ENCODE measurements at regions not wholly inside any gene's neighbourhood (a gene's known extent, or its start where the extent isn't known, plus 50 kb on each side); places are given as distances from the start of the nearest gene placed in this dataset.
"Not testable (repeated sequence)": the region's sequence is repeated elsewhere in the genome, so short reads cannot be mapped to it uniquely, and the experiment has no call there.

- DNase-seq (ENCODE audit: low read depth, low spot score), result not testable (repeated sequence)
Measured at GRCh38 chr11:67873223-67873622, 130.7 kb downstream of the UNC93B1 start.

DNA sequence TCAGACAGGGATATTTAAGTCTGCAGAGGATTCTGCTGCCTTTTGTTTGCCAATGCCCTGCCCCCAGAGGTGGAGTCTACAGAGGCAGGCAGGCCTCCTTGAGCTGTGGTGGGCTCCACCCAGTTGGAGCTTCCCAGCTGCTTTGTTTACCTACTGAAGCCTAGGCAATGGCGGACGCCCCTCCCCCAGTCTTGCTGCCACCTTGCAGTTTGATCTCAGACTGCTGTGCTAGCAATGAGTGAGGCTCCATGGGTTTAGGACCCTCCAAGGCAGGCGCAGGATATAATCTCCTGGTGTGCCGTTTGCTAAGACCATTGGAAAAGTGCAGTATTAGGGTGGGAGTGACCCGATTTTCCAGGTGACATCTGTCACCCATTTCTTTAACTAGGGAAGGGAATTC lies 132.7 kb downstream of the UNC93B1 start:
- not testable (repeated sequence) for DNase-seq (ENCODE audit: low read depth, low spot score)

GRCh38 chr11:67862896-67863295 lies 141.0 kb downstream of the UNC93B1 start:
- DNase-seq (ENCODE audit: low read depth, low spot score), result not testable (repeated sequence)

- peak; percentile 5 for DNase-seq (ENCODE audit: low read depth, low spot score)
Measured at GRCh38 chr11:67859513-67860161, 144.3 kb downstream of the UNC93B1 start.

GRCh38 chr11:67850747-67851146 lies 153.2 kb downstream of the UNC93B1 start:
- not testable (repeated sequence) for DNase-seq (ENCODE audit: low read depth, low spot score)

DNA sequence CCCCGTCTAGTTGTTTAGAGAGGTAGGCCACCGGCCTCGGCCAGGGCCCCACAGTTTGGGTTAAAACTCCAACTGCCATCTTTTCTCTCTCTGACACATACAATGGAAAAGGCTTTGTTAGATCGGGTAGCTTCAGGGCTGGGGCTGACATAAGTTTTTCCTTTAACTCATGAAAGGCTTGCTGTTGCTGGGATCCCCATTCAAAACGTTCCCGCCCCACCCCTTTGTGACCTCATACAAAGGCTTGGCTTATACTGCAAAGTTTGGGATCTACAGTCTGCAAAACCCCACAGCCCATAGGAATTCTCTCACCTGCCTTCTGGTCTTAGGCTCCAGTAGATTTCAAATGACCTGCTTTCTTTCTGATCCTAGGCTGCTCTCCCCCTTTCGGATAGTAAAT lies 154.1 kb downstream of the UNC93B1 start:
- not testable (repeated sequence) for DNase-seq (ENCODE audit: low read depth, low spot score)

DNA sequence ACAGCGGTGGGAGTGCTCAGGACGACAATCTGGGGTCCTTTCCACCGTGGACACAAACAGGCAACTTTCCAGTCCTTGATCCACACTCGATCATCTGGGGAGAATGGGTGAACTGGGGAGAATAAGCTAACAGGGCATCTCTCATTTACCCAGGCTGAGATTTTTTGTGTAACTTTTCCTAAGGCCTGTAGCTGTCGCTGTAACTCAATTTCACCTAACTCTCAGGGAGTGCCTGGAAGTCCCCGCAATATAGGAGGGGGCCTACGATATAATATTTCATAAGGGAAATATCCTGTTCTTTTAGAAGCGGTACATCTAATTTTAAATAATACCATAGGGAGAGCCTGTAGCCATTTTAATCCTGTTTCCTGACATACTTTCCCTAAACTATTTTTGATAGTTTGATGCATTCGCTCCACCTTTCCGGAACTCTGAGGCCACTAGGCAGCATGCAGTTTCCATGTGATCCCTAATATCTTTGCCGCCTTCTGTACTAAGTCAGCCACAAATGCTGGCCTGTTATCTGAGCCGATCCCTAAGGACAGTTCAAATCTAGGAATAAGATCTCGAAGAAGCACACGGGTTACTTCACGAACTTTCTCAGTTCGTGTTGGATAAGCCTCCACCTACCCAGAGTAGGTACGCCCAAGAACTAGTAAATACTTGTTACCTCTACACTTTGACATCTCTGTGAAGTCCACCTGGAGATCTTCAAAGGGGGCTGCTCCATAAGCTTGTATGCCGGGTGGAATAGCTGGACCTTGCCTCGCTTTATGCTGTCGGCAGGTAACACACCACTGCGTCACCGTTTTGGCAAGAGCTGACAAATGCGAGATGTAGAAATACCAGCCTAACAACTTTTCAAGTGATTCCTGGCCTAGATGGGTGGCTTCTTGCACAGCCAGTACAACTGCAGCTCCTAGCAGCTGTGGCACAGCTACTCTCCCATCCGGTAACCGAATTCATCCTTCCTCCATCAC lies 155.7 kb downstream of the UNC93B1 start:
- DNase-seq (ENCODE audit: low read depth, low spot score), result not testable (repeated sequence)

- DNase-seq (ENCODE audit: low read depth, low spot score), result not testable (repeated sequence)
Measured at GRCh38 chr11:67846303-67846702, 157.6 kb downstream of the UNC93B1 start.

GRCh38 chr11:67845296-67845695 lies 158.6 kb downstream of the UNC93B1 start:
- not testable (repeated sequence) for DNase-seq (ENCODE audit: low read depth, low spot score)

DNA sequence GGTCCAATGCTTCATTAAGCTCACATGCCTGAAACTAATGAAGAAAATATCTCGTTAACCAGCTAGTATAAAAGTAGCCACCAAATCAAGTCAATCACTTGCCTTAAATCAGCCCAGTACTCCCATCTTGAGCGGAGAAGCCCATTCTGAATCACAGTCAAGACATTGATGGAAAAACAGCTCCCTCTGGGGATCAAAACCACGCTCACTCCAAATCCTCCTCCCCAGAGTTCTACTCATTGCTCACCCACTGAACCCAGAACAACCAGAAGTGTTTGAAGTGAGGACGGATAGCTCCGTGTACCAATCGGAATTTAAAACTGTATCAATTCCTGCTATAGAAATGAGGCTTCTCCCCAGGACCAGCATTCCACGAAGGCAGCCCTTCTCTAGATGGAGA lies 163.3 kb downstream of the UNC93B1 start:
- DNase-seq (ENCODE audit: low read depth, low spot score), result not testable (repeated sequence)

DNA sequence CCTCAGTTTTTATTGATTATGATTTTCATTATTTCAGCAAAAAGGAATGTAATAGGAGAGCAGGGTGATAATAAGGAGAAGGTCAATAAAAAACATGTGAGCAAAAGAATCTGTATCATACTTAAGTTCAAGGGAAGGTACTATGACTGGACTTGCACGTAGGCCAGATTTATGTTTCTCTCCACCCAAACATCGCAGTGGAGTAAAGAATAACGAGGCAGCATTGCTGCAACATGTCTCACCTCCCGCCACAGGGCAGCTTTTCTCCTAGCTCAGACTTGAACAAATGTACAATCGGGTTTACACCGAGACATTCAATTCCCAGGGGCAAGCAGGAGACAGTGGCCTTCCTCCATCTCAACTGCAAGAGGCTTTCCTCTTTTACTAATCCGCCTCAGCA lies 155.7 kb upstream of the ALDH3B2 start:
- DNase-seq (ENCODE audit: low read depth, low spot score), result not testable (repeated sequence)

- DNase-seq (ENCODE audit: low read depth, low spot score), result not testable (repeated sequence)
Measured at GRCh38 chr11:67826951-67827296, 152.5 kb upstream of the ALDH3B2 start.

DNA sequence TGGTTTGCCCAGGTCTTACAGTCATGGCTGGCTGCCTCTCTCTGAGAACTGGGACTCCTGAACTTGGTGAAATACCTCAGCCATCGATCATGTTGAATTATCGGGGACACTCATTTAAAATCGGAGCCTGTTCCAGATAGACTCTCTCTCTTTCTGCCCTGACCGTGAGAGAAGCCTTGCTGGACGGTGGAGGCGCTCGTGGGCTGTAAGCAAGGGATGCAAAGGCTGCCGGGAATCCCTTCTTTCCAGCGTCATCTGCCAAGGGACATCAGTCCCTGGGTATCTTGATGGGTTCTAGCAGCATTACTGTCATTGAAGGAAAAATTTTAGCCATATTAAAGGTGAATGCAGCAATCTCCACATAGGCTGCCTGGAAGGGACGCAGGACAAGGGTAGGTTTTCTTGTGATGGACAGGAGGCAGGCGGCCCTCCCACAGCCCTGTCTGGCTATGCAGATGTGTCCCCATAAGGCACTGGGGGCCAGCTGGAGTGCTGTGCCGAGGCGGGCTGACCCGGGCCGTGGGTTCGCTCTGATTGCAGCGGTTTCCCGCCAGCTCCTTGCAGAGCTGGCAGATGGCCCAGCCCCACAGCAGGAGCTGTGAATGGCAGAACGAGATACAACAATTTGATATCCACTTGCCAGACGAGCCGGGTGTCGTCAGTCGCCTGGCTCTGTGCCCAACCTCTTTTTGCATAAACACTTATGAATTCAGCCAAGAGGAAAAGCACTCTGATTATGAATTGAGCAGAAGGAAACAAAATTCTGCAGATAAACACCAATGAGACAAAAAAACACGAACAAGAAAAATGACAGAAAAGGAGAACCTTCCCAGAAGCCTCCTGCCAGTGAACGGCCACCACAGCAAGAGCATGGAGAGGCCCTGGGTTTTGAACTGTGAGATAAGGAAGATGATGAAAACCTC lies 151.9 kb upstream of the ALDH3B2 start:
- DNase-seq (ENCODE audit: low read depth, low spot score), result not testable (repeated sequence)

GRCh38 chr11:67824861-67825260 lies 150.4 kb upstream of the ALDH3B2 start:
- DNase-seq (ENCODE audit: low read depth, low spot score), result not testable (repeated sequence)

DNA sequence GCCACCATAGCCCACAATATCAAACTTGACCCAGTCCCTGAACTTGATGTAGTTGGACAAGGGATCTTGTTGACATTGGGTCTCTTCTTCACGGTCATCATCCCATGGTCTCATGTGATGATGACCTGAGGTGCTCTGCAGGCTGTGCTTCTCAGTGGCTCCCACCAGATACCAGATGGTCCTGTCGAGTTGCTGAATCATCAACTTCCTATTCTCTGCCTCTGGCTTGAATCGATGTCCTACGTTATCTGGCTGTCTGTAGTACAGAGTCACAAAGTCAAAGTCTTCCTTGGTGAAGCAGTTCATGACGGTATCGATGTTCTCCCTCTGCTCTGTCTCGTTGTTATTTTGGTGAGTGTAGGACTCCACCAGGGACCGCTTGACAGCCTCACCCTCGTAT lies 145.7 kb upstream of the ALDH3B2 start:
- DNase-seq (ENCODE audit: low read depth, low spot score), result no peak

DNA sequence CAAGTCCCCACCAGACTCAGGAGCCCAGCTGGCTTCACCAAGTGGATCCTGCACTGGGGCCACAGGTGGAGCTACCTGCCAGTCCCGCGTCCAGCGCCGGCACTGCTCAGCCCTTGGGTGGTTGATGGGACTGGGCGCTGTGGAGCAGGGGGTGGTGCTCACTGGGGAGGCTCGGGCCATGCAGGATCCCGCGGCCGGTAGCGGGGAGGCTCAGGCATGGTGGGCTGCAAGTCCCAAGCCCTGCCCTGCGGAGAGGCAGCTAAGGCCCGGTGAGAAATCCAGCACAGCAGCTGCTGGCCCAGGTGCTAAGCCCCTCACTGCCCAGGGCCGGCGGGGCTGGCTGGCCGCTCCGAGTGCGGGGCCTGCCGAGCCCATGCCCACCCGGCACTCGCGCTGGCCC lies 143.1 kb upstream of the ALDH3B2 start:
- DNase-seq (ENCODE audit: low read depth, low spot score), result not testable (repeated sequence)

DNA sequence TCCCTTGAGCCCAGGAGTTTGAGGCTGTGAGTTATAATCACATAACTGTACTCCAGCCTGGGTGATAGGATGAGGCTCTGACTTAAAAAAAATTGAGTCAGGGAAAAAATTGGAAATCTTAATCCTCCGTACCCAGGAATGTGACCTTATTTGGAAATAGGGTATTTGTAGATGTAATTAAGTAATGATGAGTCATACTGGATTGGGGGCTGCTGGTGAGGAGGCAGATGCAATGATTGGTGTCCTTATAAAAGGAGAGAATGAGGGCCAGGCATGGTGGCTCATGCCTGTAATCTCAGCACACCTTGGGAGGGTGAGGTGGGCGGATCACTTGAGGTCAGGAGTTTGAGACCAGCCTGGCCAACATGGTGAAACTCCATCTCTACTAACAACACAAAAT lies 134.9 kb upstream of the ALDH3B2 start:
- not testable (repeated sequence) for DNase-seq (ENCODE audit: low read depth, low spot score)

DNA sequence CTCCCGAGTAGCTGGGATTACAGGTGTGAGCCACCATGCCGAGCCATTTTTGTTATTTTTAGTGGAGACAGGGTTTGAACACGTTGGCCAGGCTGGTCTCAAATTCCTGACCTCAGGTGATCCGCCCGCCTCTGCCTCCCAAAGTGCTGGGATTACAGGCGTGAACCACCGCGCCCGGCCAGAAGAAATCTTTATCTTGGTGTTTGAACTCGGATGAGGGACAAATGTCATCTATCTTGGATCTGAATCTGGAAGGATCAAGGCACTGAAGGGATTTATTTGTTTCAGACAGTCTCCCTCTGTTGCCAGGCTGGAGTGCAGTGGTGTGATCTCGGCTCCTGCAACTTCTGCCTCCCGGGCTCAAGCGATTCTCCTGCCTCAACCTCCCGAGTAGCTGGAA lies 133.5 kb upstream of the ALDH3B2 start:
- not testable (repeated sequence) for DNase-seq (ENCODE audit: low read depth, low spot score)

GRCh38 chr11:67806728-67807235 lies 132.4 kb upstream of the ALDH3B2 start:
- not testable (repeated sequence) for DNase-seq (ENCODE audit: low read depth, low spot score)

DNA sequence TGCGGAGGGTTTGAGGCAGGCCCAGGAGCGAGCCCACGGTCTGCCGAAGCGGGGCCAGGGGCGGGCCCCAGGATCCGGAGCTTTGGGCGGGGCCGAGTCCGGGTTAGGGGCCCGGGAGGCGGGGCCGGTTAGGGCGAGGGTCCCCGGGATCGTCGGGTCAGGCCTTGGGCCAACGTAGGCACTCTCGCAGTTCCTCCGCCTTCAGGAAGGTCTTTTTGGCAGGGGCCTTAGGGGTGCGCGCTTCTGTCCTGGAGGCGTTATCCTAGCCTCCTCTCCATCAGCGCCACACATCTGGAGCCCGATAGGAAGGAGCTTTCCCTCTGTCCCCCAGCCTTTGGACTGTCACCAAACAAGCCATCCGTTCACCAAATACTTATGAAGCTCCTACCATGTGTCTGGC lies 131.8 kb upstream of the ALDH3B2 start:
- not testable (repeated sequence) for DNase-seq (ENCODE audit: low read depth, low spot score)

Measured in activated naive CD8-positive, alpha-beta T cell treated with anti-CD3 and anti-CD28 coated beads, Interleukin-2, amount 50 U/mL, for 16 hours (primary cell).